Left lobe of liver (tissue), 2 donors: ENCODE measurements at regions not wholly inside any gene's neighbourhood (a gene's known extent, or its start where the extent isn't known, plus 50 kb on each side); places are given as distances from the start of the nearest gene placed in this dataset.

ENCODE experiments used
- ATAC-seq: fragments of 200-7000 bp; cut with Tn5 transposase; one replicate; pipeline ENCODE4 v1.9.1; 2020; ENCODE audit warnings: mild to moderate bottlenecking, moderate library complexity
- DNase-seq: peaks from one replicate; pipeline ENCODE4 v3.0.0-alpha.2; 2020; ENCODE audit warnings: low spot score
- donor health status: DM: no; HTN: no; CAD: no; lungs with moderate emphysema.
- donor health status: DM: no; HTN: yes; CAD: no.

GRCh38 chr6:43951756-43952675 is 175.2 kb downstream of the MRPL14 start:
- peak; percentile 12 for ATAC-seq
- DNase-seq, result no peak

GRCh38 chr6:43951063-43951755 is 176.0 kb downstream of the MRPL14 start:
- DNase-seq (peak; percentile 86), ATAC-seq (peak; percentile 97)

- DNase-seq (no peak), ATAC-seq (no peak)
Measured at GRCh38 chr6:43950731-43951062, 176.6 kb downstream of the MRPL14 start.

GRCh38 chr6:43950051-43950605 is 177.1 kb downstream of the MRPL14 start:
- no peak for ATAC-seq

GRCh38 chr6:43949551-43949991 is 177.7 kb downstream of the MRPL14 start:
- ATAC-seq, result no peak
- peak; percentile 11 for DNase-seq

More at GRCh38 chr6:43950051-43950605, 177.1 kb downstream of the MRPL14 start:
- DNase-seq, result peak; percentile 32

GRCh38 chr6:43948527-43949485 is 178.4 kb downstream of the MRPL14 start:
- ATAC-seq, result no peak
- peak; percentile 18 for DNase-seq

GRCh38 chr6:43947860-43948259 is 177.8 kb downstream of the VEGFA start:
- peak; percentile 6 for DNase-seq

GRCh38 chr6:43946641-43947363 is 176.8 kb downstream of the VEGFA start:
- DNase-seq (no peak), ATAC-seq (no peak)

More at GRCh38 chr6:43947860-43948259, 177.8 kb downstream of the VEGFA start:
- no peak for ATAC-seq

GRCh38 chr6:43945768-43946080 is 175.7 kb downstream of the VEGFA start:
- ATAC-seq, result no peak
- peak; percentile 8 for DNase-seq

GRCh38 chr6:43944908-43945767 is 175.1 kb downstream of the VEGFA start:
- ATAC-seq, result no peak
- no peak for DNase-seq

- DNase-seq (peak; percentile 15), ATAC-seq (no peak)
Measured at GRCh38 chr6:43943781-43944250, 173.8 kb downstream of the VEGFA start.

GRCh38 chr6:43943099-43943766 is 173.2 kb downstream of the VEGFA start:
- ATAC-seq (no peak), DNase-seq (peak; percentile 38)

GRCh38 chr6:43942616-43943015 is 172.6 kb downstream of the VEGFA start:
- peak; percentile 29 for DNase-seq
- no peak for ATAC-seq

- no peak for DNase-seq
- no peak for ATAC-seq
Measured at GRCh38 chr6:43942011-43942442, 172.0 kb downstream of the VEGFA start.

GRCh38 chr6:43941174-43941573 is 171.2 kb downstream of the VEGFA start:
- ATAC-seq (no peak), DNase-seq (peak; percentile 40)

- no peak for DNase-seq
- ATAC-seq, result no peak
Measured at GRCh38 chr6:43940393-43941087, 170.5 kb downstream of the VEGFA start.

- ATAC-seq (no peak), DNase-seq (no peak)
Measured at GRCh38 chr6:43940071-43940392, 170.0 kb downstream of the VEGFA start.
